PC-3 (cell line): ENCODE measurements at regions not wholly inside any gene's neighbourhood (a gene's known extent, or its start where the extent isn't known, plus 50 kb on each side); places are given as distances from the start of the nearest gene placed in this dataset.

Source experiments
- ATAC-seq: fragments of 200-7000 bp; cut with Tn5 transposase; 2 replicates; pipeline ENCODE4 v1.9.1; 2020; ENCODE audit warnings: mild to moderate bottlenecking, moderate library complexity
- BruUV-seq: library from RNA; stranded (reverse); fragments of 400-500 nt; replicated peaks from 2 replicates; lab custom pipeline; 2021; lab: Mats Ljungman, UMichigan
- CTCF ChIA-PET: fragments of 300-600 bp; sonication (Branson Sonifier 250); formaldehyde crosslinking; loops from one replicate; lab custom pipeline; 2022; ENCODE audit warnings: antibody characterized with exemption; lab: Charles Lee
- POLR2A ChIA-PET: fragments of 300-600 bp; sonication (Branson Sonifier 250); formaldehyde crosslinking; loops from one replicate; lab custom pipeline; 2022; ENCODE audit warnings: antibody characterized with exemption; ENCODE audit not compliant: unreplicated experiment; lab: Charles Lee
- DNase-seq: peaks from one replicate; pipeline ENCODE4 v3.0.0-alpha.2; 2015
- H2AFZ ChIP-seq: fragments of 300-600 bp; sonication (generic); 2 replicates; pipeline ENCODE4 v1.6.0; 2016; ENCODE audit warnings: antibody characterized with exemption, low read length
- H3F3A ChIP-seq: fragments of 300-600 bp; sonication (generic); one replicate; pipeline ENCODE4 v1.6.0; 2017; ENCODE audit warnings: antibody characterized with exemption, low read length, control low read depth, mild to moderate bottlenecking; ENCODE audit not compliant: unreplicated experiment
- H3K27ac ChIP-seq: fragments of 300-600 bp; sonication (generic); 2 replicates; pipeline ENCODE4 v1.5.1; 2016; ENCODE audit warnings: mild to moderate bottlenecking, low read length
- H3K27me3 ChIP-seq: fragments of 300-600 bp; sonication (generic); 2 replicates; pipeline ENCODE4 v1.6.1; 2016; ENCODE audit warnings: low read length, mixed read lengths
- H3K36me3 ChIP-seq: fragments of 300-600 bp; sonication (generic); 2 replicates; pipeline ENCODE4 v1.6.1; 2016; ENCODE audit warnings: low read depth, mixed run types, low read length, mixed read lengths
- H3K4me1 ChIP-seq: fragments of 300-600 bp; sonication (generic); 2 replicates; pipeline ENCODE4 v1.5.1; 2016; ENCODE audit warnings: low read length; ENCODE audit not compliant: insufficient read depth
- H3K4me2 ChIP-seq: fragments of 300-600 bp; sonication (generic); 2 replicates; pipeline ENCODE4 v1.6.0; 2016; ENCODE audit warnings: low read length
- H3K4me3 ChIP-seq: fragments of 300-600 bp; sonication (generic); 2 replicates; pipeline ENCODE4 v1.5.1; 2016; ENCODE audit warnings: mild to moderate bottlenecking, low read length, mixed read lengths
- H3K79me2 ChIP-seq: fragments of 300-600 bp; sonication (generic); 2 replicates; pipeline ENCODE4 v1.6.1; 2017; ENCODE audit warnings: low read length, mixed read lengths
- H3K9ac ChIP-seq: fragments of 300-600 bp; sonication (generic); 2 replicates; pipeline ENCODE4 v1.6.0; 2016; ENCODE audit warnings: mild to moderate bottlenecking, low read length
- H3K9me2 ChIP-seq: fragments of 300-600 bp; sonication (generic); replicated peaks from 2 replicates; pipeline ENCODE4 v1.6.1; 2016; ENCODE audit warnings: mixed run types, low read length, mixed read lengths
- H3K9me3 ChIP-seq: fragments of 300-600 bp; sonication (generic); 2 replicates; pipeline ENCODE4 v1.6.1; 2016; ENCODE audit warnings: low read length, mixed read lengths
- H4K20me1 ChIP-seq: fragments of 300-600 bp; sonication (generic); 2 replicates; pipeline ENCODE4 v1.6.1; 2016; ENCODE audit warnings: low read length, mixed read lengths
- EZH2 ChIP-seq: fragments of 300-600 bp; sonication (generic); IDR thresholded peaks from one replicate; pipeline ENCODE4 v1.6.1; 2017; ENCODE audit warnings: antibody characterized with exemption, mild to moderate bottlenecking, low read length; ENCODE audit not compliant: unreplicated experiment
- EZH2phosphoT487 ChIP-seq: fragments of 300-600 bp; sonication (generic); IDR thresholded peaks from 2 replicates; pipeline ENCODE4 v1.6.1; 2018; ENCODE audit warnings: mild to moderate bottlenecking, antibody characterized with exemption, low read length, borderline replicate concordance
- intact Hi-C: fragments of 100-400 bp; cut with micrococcal nuclease; formaldehyde crosslinking; loops from 2 replicates; pipeline ENCODE4 v1.9.0; 2023
- TF ChIP-seq, protein P1 (sequence below): fragments of 300-600 bp; sonication (generic); conservative IDR thresholded peaks from 2 replicates; pipeline ENCODE4 v1.5.1; 2017; ENCODE audit warnings: antibody characterized with exemption, low read depth, mild to moderate bottlenecking, low read length

DNA sequence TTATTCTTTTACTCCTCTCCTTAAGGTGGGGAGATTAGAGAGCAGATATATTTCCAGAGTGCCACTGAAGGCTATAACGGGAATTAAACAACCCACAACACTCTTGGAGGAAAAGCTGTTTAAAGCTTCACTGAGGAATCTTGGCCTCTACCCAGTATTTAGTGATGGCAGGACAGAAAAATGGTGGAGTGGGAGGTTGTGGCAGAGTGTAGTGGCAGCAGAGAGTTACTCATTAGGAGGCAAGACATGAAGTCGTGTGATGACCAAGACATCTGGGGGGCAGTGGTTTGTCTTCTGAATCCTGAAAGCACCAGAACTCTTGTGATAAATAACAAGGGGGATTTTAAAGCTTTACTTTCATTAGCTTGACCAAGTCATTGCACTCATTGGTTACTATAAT, 563.5 kb upstream of the SLITRK5 start:
- ChIA-PET POLR2A (no interaction called here), CTCF (no interaction called here)
- Histone ChIP-seq H3K27ac (no peak overlapping the region), H3K9me2 (no peaks in the 10 kb centered on the region), H3K9ac (no peak overlapping the region), H2AFZ (no peak overlapping the region), H3F3A (no peaks in the 10 kb centered on the region), H3K4me2 (no peak overlapping the region), H3K9me3 (no peaks in the 10 kb centered on the region), H3K27me3 (no peaks in the 10 kb centered on the region), H4K20me1 (no peaks in the 10 kb centered on the region), H3K4me3 (no peak overlapping the region), H3K79me2 (no peaks in the 10 kb centered on the region), H3K4me1 (no peaks in the 10 kb centered on the region), H3K36me3 (no peaks in the 10 kb centered on the region)
- TF ChIP-seq EZH2phosphoT487, result no peak
- TF ChIP-seq EZH2, result no peak
- TF ChIP-seq, protein P1, sequence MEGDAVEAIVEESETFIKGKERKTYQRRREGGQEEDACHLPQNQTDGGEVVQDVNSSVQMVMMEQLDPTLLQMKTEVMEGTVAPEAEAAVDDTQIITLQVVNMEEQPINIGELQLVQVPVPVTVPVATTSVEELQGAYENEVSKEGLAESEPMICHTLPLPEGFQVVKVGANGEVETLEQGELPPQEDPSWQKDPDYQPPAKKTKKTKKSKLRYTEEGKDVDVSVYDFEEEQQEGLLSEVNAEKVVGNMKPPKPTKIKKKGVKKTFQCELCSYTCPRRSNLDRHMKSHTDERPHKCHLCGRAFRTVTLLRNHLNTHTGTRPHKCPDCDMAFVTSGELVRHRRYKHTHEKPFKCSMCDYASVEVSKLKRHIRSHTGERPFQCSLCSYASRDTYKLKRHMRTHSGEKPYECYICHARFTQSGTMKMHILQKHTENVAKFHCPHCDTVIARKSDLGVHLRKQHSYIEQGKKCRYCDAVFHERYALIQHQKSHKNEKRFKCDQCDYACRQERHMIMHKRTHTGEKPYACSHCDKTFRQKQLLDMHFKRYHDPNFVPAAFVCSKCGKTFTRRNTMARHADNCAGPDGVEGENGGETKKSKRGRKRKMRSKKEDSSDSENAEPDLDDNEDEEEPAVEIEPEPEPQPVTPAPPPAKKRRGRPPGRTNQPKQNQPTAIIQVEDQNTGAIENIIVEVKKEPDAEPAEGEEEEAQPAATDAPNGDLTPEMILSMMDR, result no peak
- intact Hi-C loops, result no loop called here
- ATAC-seq (no peak), DNase-seq (no peak)
- no TSS peak for BruUV-seq

DNA sequence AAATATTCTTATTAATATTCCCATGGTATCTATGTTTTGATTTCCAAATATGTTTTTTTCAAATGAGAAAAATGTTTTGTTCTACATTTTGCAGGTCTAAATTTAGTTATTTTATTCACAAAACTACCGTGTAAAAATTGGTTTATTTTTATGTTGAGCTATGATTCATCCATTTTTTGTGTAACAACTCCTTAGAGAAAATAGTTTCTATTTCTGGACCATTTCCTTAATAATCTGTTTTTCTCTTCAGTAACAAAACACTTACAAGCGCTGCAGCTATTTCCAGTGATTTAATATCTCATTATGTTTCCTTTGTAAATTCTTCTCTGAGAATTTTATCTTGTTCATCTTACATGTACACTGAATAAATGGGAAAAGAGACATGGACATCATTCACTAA, 550.7 kb upstream of the SLITRK5 start:
- DNase-seq (no peak), ATAC-seq (no peak)
- H3K36me3 ChIP-seq, result no peaks in the 10 kb centered on the region
- peaks cover 23% of the 10 kb centered on the region for H3K4me1 ChIP-seq
- no peaks in the 10 kb centered on the region for H3F3A ChIP-seq
- H3K9me3 ChIP-seq, result no peaks in the 10 kb centered on the region
- H3K9ac ChIP-seq, result no peak overlapping the region
- no peak for TF ChIP-seq EZH2phosphoT487
- TF ChIP-seq, protein P1, result no peak
- TF ChIP-seq EZH2, result no peak
- intact Hi-C loops, result loop anchor here (5.0 kb wide), 2 partner anchors 63 to 78 kb away; no protein-coding TSS in a partner anchor
- H3K27ac ChIP-seq, result no peak overlapping the region
- no peak overlapping the region for H2AFZ ChIP-seq
- H4K20me1 ChIP-seq, result no peaks in the 10 kb centered on the region
- no TSS peak for BruUV-seq
- H3K27me3 ChIP-seq, result no peaks in the 10 kb centered on the region
- POLR2A ChIA-PET, result no interaction called here
- H3K4me2 ChIP-seq, result no peak overlapping the region
- no peak overlapping the region for H3K4me3 ChIP-seq
- CTCF ChIA-PET, result no interaction called here
- H3K79me2 ChIP-seq, result no peaks in the 10 kb centered on the region
- H3K9me2 ChIP-seq, result no peaks in the 10 kb centered on the region

DNA sequence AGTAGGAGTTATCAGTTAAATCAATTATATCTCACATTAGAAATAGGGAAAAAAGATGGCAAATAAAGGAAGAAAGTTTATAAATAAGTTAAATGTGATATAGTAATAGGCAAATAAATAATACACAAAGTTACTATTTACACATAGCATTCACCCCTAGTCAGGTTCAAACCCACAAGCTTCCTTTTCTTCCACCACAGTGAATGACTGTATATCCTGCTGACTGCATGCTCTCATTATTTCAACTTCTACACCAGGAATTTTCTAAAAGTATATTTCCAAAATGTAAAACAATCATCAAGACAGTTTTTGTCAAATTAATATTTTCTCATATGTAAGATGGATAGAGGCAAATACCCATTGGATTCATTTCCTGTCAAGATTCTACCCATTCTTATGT, 548.6 kb upstream of the SLITRK5 start:
- H4K20me1 ChIP-seq, result no peaks in the 10 kb centered on the region
- BruUV-seq, result no TSS peak
- TF ChIP-seq EZH2 (no peak), EZH2phosphoT487 (no peak)
- TF ChIP-seq, protein P1, result no peak
- H2AFZ ChIP-seq, result no peak overlapping the region
- ChIA-PET POLR2A (no interaction called here), CTCF (no interaction called here)
- H3K4me3 ChIP-seq, result no peak overlapping the region
- H3F3A ChIP-seq, result no peaks in the 10 kb centered on the region
- peaks cover 23% of the 10 kb centered on the region for H3K4me1 ChIP-seq
- no peaks in the 10 kb centered on the region for H3K79me2 ChIP-seq
- ATAC-seq, result peak; percentile 62
- H3K9me2 ChIP-seq, result no peaks in the 10 kb centered on the region
- no peak overlapping the region for H3K9ac ChIP-seq
- H3K27me3 ChIP-seq, result no peaks in the 10 kb centered on the region
- peak overlapping the region; percentile 41 for H3K27ac ChIP-seq
- intact Hi-C loops, result loop anchor here (5.0 kb wide), 2 partner anchors 65 to 80 kb away; no protein-coding TSS in a partner anchor
- no peaks in the 10 kb centered on the region for H3K36me3 ChIP-seq
- peak; percentile 54 for DNase-seq
- H3K9me3 ChIP-seq, result no peaks in the 10 kb centered on the region
- H3K4me2 ChIP-seq, result peak overlapping the region; percentile 22
